ENCODE measurements at regions not wholly inside any gene's neighbourhood (a gene's known extent, or its start where the extent isn't known, plus 50 kb on each side); places are given as distances from the start of the nearest gene placed in this dataset.

DNA sequence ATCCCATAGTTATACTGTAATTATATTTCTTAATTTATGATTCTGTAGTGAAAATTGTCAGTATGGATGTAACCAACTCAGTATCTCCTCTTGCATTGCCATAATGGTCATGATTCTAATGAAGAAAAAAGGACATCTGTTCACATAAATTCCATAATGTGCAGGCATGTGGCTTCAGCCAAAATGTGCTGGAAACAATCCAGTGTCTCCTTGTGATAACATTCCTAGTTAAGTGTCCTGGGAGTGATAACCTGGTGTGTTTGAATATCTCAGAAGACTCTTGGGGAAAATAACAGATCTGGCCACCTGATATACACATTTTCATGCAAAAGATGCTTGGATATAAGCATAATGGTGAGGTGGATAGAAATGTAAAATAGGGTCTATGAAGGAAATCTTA is 2309.8 kb downstream of the PCDH7 start:
- no peak for DNase-seq (ENCODE audit: extremely low spot score, unreplicated experiment)
- H3K9me3 Mint-ChIP-seq, result no peaks in the 10 kb centered on the region
- H3K27ac Mint-ChIP-seq, result no peak overlapping the region
- no peak for TF ChIP-seq CTCF (conservative IDR thresholded peaks at IDR 0.05)
- no peaks in the 10 kb centered on the region for H3K4me1 Mint-ChIP-seq (ENCODE audit: unreplicated experiment)
- no peak overlapping the region for H3K4me3 Mint-ChIP-seq
- no peaks in the 10 kb centered on the region for H3K27me3 Mint-ChIP-seq
- H3K36me3 Mint-ChIP-seq, result no peaks in the 10 kb centered on the region

- Mint-ChIP-seq H3K4me1 (ENCODE audit: unreplicated experiment) (no peaks in the 10 kb centered on the region), H3K9me3 (no peaks in the 10 kb centered on the region), H3K4me3 (no peak overlapping the region), H3K27ac (no peak overlapping the region), H3K27me3 (no peaks in the 10 kb centered on the region), H3K36me3 (no peaks in the 10 kb centered on the region)
- no peak for DNase-seq (ENCODE audit: extremely low spot score, unreplicated experiment)
- no peak for TF ChIP-seq CTCF (conservative IDR thresholded peaks at IDR 0.05)
Measured at GRCh38 chr4:33031328-33031727, 2311.2 kb downstream of the PCDH7 start.

GRCh38 chr4:33037464-33037863 is 2317.3 kb downstream of the PCDH7 start:
- Mint-ChIP-seq H3K36me3 (no peaks in the 10 kb centered on the region), H3K9me3 (no peaks in the 10 kb centered on the region), H3K27ac (no peak overlapping the region), H3K27me3 (no peaks in the 10 kb centered on the region), H3K4me3 (no peak overlapping the region), H3K4me1 (ENCODE audit: unreplicated experiment) (no peaks in the 10 kb centered on the region)
- no peak for DNase-seq (ENCODE audit: extremely low spot score, unreplicated experiment)
- no peak for TF ChIP-seq CTCF (conservative IDR thresholded peaks at IDR 0.05)

GRCh38 chr4:33045334-33045733 is 2325.2 kb downstream of the PCDH7 start:
- no peak overlapping the region for H3K4me3 Mint-ChIP-seq
- no peak for TF ChIP-seq CTCF (conservative IDR thresholded peaks at IDR 0.05)
- no peak overlapping the region for H3K27ac Mint-ChIP-seq
- H3K27me3 Mint-ChIP-seq, result no peaks in the 10 kb centered on the region
- no peaks in the 10 kb centered on the region for H3K9me3 Mint-ChIP-seq
- DNase-seq (ENCODE audit: extremely low spot score, unreplicated experiment), result no peak
- no peaks in the 10 kb centered on the region for H3K36me3 Mint-ChIP-seq
- H3K4me1 Mint-ChIP-seq (ENCODE audit: unreplicated experiment), result peaks cover 4% of the 10 kb centered on the region

DNA sequence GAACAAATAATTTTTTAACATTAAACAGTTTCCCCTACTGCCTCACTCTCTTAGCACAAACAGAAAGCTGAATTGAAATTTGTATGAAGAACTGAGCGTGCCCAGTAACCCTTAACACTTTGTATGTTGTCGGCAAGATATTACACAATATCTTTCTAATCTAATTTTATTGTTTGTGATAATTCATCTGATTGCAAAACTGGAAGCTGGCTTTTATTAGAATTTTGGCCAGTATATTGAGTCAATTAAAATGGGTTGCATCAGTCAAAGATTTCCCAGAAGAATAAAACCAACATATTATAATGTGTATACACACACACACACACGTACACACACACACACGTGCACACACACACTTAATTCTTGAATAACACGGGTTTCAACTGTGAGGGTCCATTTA is 2332.1 kb downstream of the PCDH7 start:
- TF ChIP-seq CTCF (conservative IDR thresholded peaks at IDR 0.05), result no peak
- Mint-ChIP-seq H3K4me3 (no peak overlapping the region), H3K27ac (no peak overlapping the region), H3K36me3 (no peaks in the 10 kb centered on the region), H3K4me1 (ENCODE audit: unreplicated experiment) (no peaks in the 10 kb centered on the region), H3K27me3 (no peaks in the 10 kb centered on the region), H3K9me3 (no peaks in the 10 kb centered on the region)
- DNase-seq (ENCODE audit: extremely low spot score, unreplicated experiment), result no peak

DNA sequence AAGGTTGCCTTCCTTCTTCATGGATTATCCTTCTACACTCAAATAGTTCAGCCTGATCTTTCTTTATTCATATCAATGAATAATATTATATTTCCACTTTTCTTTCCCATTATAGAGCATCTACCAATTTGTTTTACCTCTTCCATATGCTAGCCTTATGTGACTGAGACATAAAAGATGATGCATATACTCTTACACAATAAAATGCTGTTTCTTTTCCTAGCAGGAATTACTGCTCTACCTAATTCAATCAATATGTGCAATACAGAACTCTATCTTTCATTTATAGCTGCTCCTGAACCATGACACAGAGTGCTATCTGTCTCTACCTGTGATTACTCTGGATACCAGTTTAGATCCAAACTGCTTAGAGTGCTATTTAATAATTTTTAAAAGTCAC is 2334.0 kb downstream of the PCDH7 start:
- Mint-ChIP-seq H3K27ac (no peak overlapping the region), H3K36me3 (no peaks in the 10 kb centered on the region), H3K4me1 (ENCODE audit: unreplicated experiment) (no peaks in the 10 kb centered on the region), H3K4me3 (no peak overlapping the region), H3K27me3 (no peaks in the 10 kb centered on the region), H3K9me3 (no peaks in the 10 kb centered on the region)
- no peak for TF ChIP-seq CTCF (conservative IDR thresholded peaks at IDR 0.05)
- DNase-seq (ENCODE audit: extremely low spot score, unreplicated experiment), result no peak

Measured in type B pancreatic cell (in vitro differentiated cells).